Lung (tissue), 11 donors: ENCODE measurements at regions not wholly inside any gene's neighbourhood (a gene's known extent, or its start where the extent isn't known, plus 50 kb on each side); places are given as distances from the start of the nearest gene placed in this dataset.

Experiments
- ATAC-seq: fragments of 200-7000 bp; cut with Tn5 transposase; one replicate; pipeline ENCODE4 v1.9.1; 2020; ENCODE audit warnings: moderate number of reproducible peaks; ENCODE audit not compliant: insufficient read depth, low FRiP score
- DNase-seq, 3 donors: peaks; one replicate each; pipeline ENCODE4 v3.0.0-alpha.2; 2013 to 2017
- H3K27ac ChIP-seq, 2 donors: one replicate each; pipeline ENCODE4 v1.5.1; 2013; ENCODE audit warnings: mild to moderate bottlenecking in 2 of 2, moderate library complexity in 2 of 2, control low read depth in 1 of 2, inconsistent platforms in 1 of 2, low read depth in 1 of 2, low read length in 1 of 2
- H3K27me3 ChIP-seq, 3 donors: one replicate each; pipeline ENCODE4 v1.5.1; 2013; ENCODE audit warnings: low read length in 2 of 3; ENCODE audit not compliant: control insufficient read depth in 3 of 3, insufficient read depth in 3 of 3
- H3K36me3 ChIP-seq, 4 donors: one replicate each; pipeline ENCODE4 v1.5.1; 2013; ENCODE audit warnings: low read length in 4 of 4, mild to moderate bottlenecking in 1 of 4, moderate library complexity in 1 of 4; ENCODE audit not compliant: control insufficient read depth in 4 of 4, insufficient read depth in 4 of 4
- H3K4me1 ChIP-seq, 5 donors: one replicate each; pipeline ENCODE4 v1.5.1; 2013; ENCODE audit warnings: low read length in 5 of 5, mild to moderate bottlenecking in 2 of 5, moderate library complexity in 1 of 5; ENCODE audit not compliant: control insufficient read depth in 5 of 5, insufficient read depth in 5 of 5
- H3K4me3 ChIP-seq: one replicate; pipeline ENCODE4 v1.5.1; 2013; ENCODE audit warnings: mild to moderate bottlenecking, control low read depth, moderate library complexity
- H3K9ac ChIP-seq, 2 donors: one replicate each; pipeline ENCODE4 v1.5.1; 2013; ENCODE audit warnings: low read length in 2 of 2, control low read depth in 1 of 2; ENCODE audit not compliant: insufficient read depth in 1 of 2
- H3K9me3 ChIP-seq, 4 donors: one replicate each; pipeline ENCODE4 v1.5.1; 2013; ENCODE audit warnings: low read length in 3 of 4, mild to moderate bottlenecking in 1 of 4, moderate library complexity in 1 of 4; ENCODE audit not compliant: control insufficient read depth in 4 of 4, insufficient read depth in 3 of 4
- CTCF ChIP-seq: IDR thresholded peaks from 2 replicates; pipeline ENCODE4 v1.5.1; 2012; ENCODE audit warnings: mild to moderate bottlenecking; ENCODE audit errors: control extremely low read depth, extremely low read depth
- WGBS, 2 donors: extraction: QIAGEN DNeasy Blood & Tissue Kit; methylation state at CpG; one replicate each; pipeline ENCODE4 v1.1.7; 2013; 5-methylcytosine and 5-hydroxymethylcytosine counted together
- donor health status: control.
- donor health status: control.
- donor health status: Bipolar disorder and iron deficiency.
- donor health status: healthy.
- donor health status: DM: yes; HTN: yes; CAD: no.

- ATAC-seq (no peak), DNase-seq (peak in 2 of 3 donors; percentile 23 to 59)
- Histone ChIP-seq H3K4me3 (no peak overlapping the region), H3K27me3 (no peaks in the 10 kb centered on the region), H3K9ac (no peak overlapping the region), H3K4me1 (peaks cover 0 to 12% (median 0%) of the 10 kb centered on the region in 5 donors), H3K36me3 (no peaks in the 10 kb centered on the region), H3K9me3 (no peaks in the 10 kb centered on the region), H3K27ac (no peak overlapping the region)
- 81 to 91% methylated on average over 1 of the region's 1 CpG for WGBS, 2 donors
- TF ChIP-seq CTCF, result no peak
Measured at GRCh38 chr5:121701731-121702130, 150.0 kb upstream of the FTMT start.

- Histone ChIP-seq H3K4me1 (peaks cover 0 to 12% (median 0%) of the 10 kb centered on the region in 5 donors), H3K36me3 (no peaks in the 10 kb centered on the region), H3K9ac (no peak overlapping the region), H3K4me3 (no peak overlapping the region), H3K27me3 (no peaks in the 10 kb centered on the region), H3K27ac (no peak overlapping the region), H3K9me3 (no peaks in the 10 kb centered on the region)
- ATAC-seq, result no peak
- peak; percentile 16 to 68 (median 60) for DNase-seq
- no peak for TF ChIP-seq CTCF
- WGBS, 2 donors, result 67 to 74% methylated on average over 4 of the region's 4 CpGs
Measured at GRCh38 chr5:121702682-121703081, 149.0 kb upstream of the FTMT start.

- TF ChIP-seq CTCF, result no peak
- Histone ChIP-seq H3K4me3 (no peak overlapping the region), H3K36me3 (no peaks in the 10 kb centered on the region), H3K27ac (no peak overlapping the region), H3K9ac (no peak overlapping the region), H3K4me1 (peaks cover 0 to 12% (median 0%) of the 10 kb centered on the region in 5 donors), H3K27me3 (no peaks in the 10 kb centered on the region), H3K9me3 (no peaks in the 10 kb centered on the region)
- DNase-seq, result no peak
- no peak for ATAC-seq
Measured at GRCh38 chr5:121704291-121704690, 147.4 kb upstream of the FTMT start.

GRCh38 chr5:121706686-121707085 is 145.0 kb upstream of the FTMT start:
- no peak for ATAC-seq
- no peak for TF ChIP-seq CTCF
- WGBS, 2 donors, result 66 to 74% methylated on average over 2 of the region's 2 CpGs
- H3K4me1 ChIP-seq, result peaks cover 0 to 11% (median 0%) of the 10 kb centered on the region in 5 donors
- peak in 2 of 3 donors; percentile 52 to 66 for DNase-seq
- no peaks in the 10 kb centered on the region for H3K27me3 ChIP-seq
- no peak overlapping the region for H3K27ac ChIP-seq
- H3K9me3 ChIP-seq, result no peaks in the 10 kb centered on the region
- no peak overlapping the region for H3K4me3 ChIP-seq
- no peak overlapping the region for H3K9ac ChIP-seq
- no peaks in the 10 kb centered on the region for H3K36me3 ChIP-seq
